Bronchial epithelial cell (primary cell): ENCODE measurements at regions not wholly inside any gene's neighbourhood (a gene's known extent, or its start where the extent isn't known, plus 50 kb on each side); places are given as distances from the start of the nearest gene placed in this dataset.

ENCODE experiments used
- DNase-seq: peaks from one replicate; pipeline ENCODE4 v3.0.0-alpha.2; 2010; ENCODE audit warnings: low read depth
- FAIRE-seq: peaks from 2 replicates; lab custom pipeline; 2011; peaks lifted over from hg19 to GRCh38; lab: Jason Lieb, UNC
- H3K27me3 ChIP-seq: 2 replicates; pipeline ENCODE4 v1.5.1; 2011; ENCODE audit warnings: low read length; ENCODE audit not compliant: control insufficient read depth, insufficient read depth
- H3K36me3 ChIP-seq: 2 replicates; pipeline ENCODE4 v1.5.1; 2011; ENCODE audit warnings: low read length; ENCODE audit not compliant: control insufficient read depth, insufficient read depth
- H3K4me3 ChIP-seq: 2 replicates; pipeline ENCODE4 v1.5.1; 2011; ENCODE audit warnings: mild to moderate bottlenecking, low read depth, low read length, control low read depth
- CTCF ChIP-seq: IDR thresholded peaks from 2 replicates; pipeline ENCODE4 v1.5.1; 2011; ENCODE audit warnings: mild to moderate bottlenecking, moderate library complexity, low read length, control low read depth, inconsistent platforms; ENCODE audit not compliant: insufficient read depth, severe bottlenecking

- TF ChIP-seq CTCF: no peak
- no peak for DNase-seq
- H3K27me3 ChIP-seq: no peaks in the 10 kb centered on the region
- H3K4me3 ChIP-seq: no peak overlapping the region
- FAIRE-seq: no peak
- H3K36me3 ChIP-seq: no peaks in the 10 kb centered on the region
These were observed 105.9 kb upstream of the VASH1 start for GRCh38 chr14:76655331-76655730.

GRCh38 chr14:76656592-76656991 lies 104.7 kb upstream of the VASH1 start:
- FAIRE-seq (no peak), DNase-seq (no peak)
- no peak for TF ChIP-seq CTCF
- H3K36me3 ChIP-seq: no peaks in the 10 kb centered on the region
- no peaks in the 10 kb centered on the region for H3K27me3 ChIP-seq
- no peak overlapping the region for H3K4me3 ChIP-seq

GRCh38 chr14:76657404-76657803 lies 103.9 kb upstream of the VASH1 start:
- Histone ChIP-seq H3K4me3 (no peak overlapping the region), H3K36me3 (no peaks in the 10 kb centered on the region), H3K27me3 (no peaks in the 10 kb centered on the region)
- FAIRE-seq (no peak), DNase-seq (no peak)
- no peak for TF ChIP-seq CTCF

GRCh38 chr14:76657846-76658245 lies 103.4 kb upstream of the VASH1 start:
- no peak for TF ChIP-seq CTCF
- FAIRE-seq (no peak), DNase-seq (no peak)
- Histone ChIP-seq H3K36me3 (no peaks in the 10 kb centered on the region), H3K27me3 (no peaks in the 10 kb centered on the region), H3K4me3 (no peak overlapping the region)

GRCh38 chr14:76662580-76662979 lies 98.7 kb upstream of the VASH1 start:
- no peaks in the 10 kb centered on the region for H3K36me3 ChIP-seq
- TF ChIP-seq CTCF: no peak
- FAIRE-seq: no peak
- no peaks in the 10 kb centered on the region for H3K27me3 ChIP-seq
- no peak for DNase-seq
- H3K4me3 ChIP-seq: no peak overlapping the region

GRCh38 chr14:76664790-76665189 lies 96.5 kb upstream of the VASH1 start:
- no peak for DNase-seq
- H3K4me3 ChIP-seq: no peak overlapping the region
- FAIRE-seq: no peak
- no peak for TF ChIP-seq CTCF
- no peaks in the 10 kb centered on the region for H3K36me3 ChIP-seq
- no peaks in the 10 kb centered on the region for H3K27me3 ChIP-seq
